ENCODE measurements at regions not wholly inside any gene's neighbourhood (a gene's known extent, or its start where the extent isn't known, plus 50 kb on each side); places are given as distances from the start of the nearest gene placed in this dataset.

DNA sequence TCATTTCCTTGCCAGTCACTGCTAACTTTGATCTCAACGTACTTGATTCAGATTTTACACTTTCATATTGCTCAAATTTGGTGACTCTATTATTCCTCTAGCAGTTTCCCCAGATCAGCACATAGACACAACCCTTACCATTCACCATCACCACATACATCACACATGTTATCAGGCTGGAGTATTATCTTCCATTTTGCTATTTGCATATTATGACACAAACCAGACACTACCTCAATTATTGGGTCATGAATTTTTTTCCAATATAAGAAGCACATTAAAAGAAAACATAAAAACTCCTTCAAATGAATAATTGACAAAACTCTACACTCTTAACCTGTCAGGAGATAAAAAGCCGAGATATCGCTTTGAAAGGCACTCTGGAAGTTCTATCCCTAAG lies 1166.7 kb upstream of the B3GALT2 start:
- no peak for TF ChIP-seq ZNF232 (CRISPR knock-in tag; IDR thresholded peaks at IDR 0.05)
- TF ChIP-seq, protein P1, sequence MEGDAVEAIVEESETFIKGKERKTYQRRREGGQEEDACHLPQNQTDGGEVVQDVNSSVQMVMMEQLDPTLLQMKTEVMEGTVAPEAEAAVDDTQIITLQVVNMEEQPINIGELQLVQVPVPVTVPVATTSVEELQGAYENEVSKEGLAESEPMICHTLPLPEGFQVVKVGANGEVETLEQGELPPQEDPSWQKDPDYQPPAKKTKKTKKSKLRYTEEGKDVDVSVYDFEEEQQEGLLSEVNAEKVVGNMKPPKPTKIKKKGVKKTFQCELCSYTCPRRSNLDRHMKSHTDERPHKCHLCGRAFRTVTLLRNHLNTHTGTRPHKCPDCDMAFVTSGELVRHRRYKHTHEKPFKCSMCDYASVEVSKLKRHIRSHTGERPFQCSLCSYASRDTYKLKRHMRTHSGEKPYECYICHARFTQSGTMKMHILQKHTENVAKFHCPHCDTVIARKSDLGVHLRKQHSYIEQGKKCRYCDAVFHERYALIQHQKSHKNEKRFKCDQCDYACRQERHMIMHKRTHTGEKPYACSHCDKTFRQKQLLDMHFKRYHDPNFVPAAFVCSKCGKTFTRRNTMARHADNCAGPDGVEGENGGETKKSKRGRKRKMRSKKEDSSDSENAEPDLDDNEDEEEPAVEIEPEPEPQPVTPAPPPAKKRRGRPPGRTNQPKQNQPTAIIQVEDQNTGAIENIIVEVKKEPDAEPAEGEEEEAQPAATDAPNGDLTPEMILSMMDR (IDR thresholded peaks at IDR 0.05 in 2 of 3, conservative IDR thresholded peaks at IDR 0.05 in 1 of 3; ENCODE audit: insufficient read depth in 2 of 3, low read depth in 1 of 3, low read length in 3 of 3), result no peak

Measured in K562 (cell line).